LNCaP clone FGC (cell line): ENCODE measurements at regions not wholly inside any gene's neighbourhood (a gene's known extent, or its start where the extent isn't known, plus 50 kb on each side); places are given as distances from the start of the nearest gene placed in this dataset.
"Not testable (repeated sequence)": the region's sequence is repeated elsewhere in the genome, so short reads cannot be mapped to it uniquely, and the experiment has no call there.

Experiments used
- DNase-seq: peaks from one replicate; pipeline ENCODE4 v3.0.0-alpha.2; 2011; ENCODE audit warnings: low read depth
- H3K4me3 ChIP-seq: 2 replicates; pipeline ENCODE4 v1.5.1; 2011; ENCODE audit warnings: mild to moderate bottlenecking, low read depth, low read length, control low read depth
- CTCF ChIP-seq: IDR thresholded peaks from 2 replicates; pipeline ENCODE4 v1.5.1; 2012; ENCODE audit warnings: mild to moderate bottlenecking; ENCODE audit not compliant: control insufficient read depth, insufficient read depth; ENCODE audit errors: extremely low read depth

- no peak overlapping the region for H3K4me3 ChIP-seq
- TF ChIP-seq CTCF: no peak
- no peak for DNase-seq
Observed at GRCh38 chr1:169048043-169048442, 58.4 kb upstream of the ATP1B1 start.

DNA sequence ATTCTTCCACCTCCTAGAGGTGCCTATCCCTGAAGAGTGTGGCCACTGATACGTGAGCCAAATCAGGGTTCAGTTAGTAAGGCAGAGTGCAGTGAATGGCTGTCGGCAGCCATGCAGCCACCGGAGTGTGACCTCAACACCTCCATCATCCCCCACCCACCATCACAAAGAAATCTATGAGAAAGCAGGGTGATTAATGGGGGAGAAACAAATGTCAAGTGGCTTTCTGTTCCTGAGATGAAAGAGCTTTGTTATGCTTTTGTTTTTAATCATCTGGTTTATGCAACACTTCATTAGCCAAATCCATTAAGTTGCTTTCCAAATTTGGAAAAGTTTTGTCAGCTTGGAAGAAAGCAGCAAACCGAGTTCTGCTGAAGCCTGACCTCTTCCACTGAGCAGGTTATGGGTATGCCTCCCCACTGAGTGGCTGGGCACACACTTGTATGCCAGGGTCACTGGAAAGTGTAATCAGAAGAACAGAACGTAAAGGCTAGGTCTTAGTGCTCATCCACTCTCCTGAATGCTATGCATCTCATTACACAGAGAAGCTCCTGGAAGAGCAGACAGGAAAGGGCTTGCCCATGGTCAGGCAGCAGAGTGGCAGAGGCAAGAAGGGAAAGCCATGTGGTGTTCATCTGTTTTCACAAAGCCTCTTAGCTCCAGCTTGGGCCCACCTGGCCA, 57.1 kb upstream of the ATP1B1 start:
- TF ChIP-seq CTCF: no peak
- no peak overlapping the region for H3K4me3 ChIP-seq
- no peak for DNase-seq

DNA sequence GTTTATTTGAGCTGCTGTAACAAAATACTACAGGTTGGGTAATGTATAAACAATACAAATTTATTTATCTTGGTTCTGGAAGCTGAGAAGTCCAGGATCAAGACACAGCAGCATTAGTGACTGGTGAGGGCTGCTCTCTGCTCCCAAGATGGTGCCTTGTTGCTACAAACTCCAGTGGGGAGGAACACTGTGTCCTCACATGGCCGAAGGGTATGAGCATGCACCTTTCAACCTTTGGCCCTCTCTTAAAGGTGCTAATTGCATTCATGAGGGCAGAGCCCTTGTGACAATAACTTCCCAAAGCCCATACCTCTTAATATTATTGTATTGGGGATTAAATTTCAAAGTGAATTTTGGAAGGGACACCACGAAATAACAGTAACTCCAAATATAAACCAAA, 55.3 kb upstream of the ATP1B1 start:
- no peak for TF ChIP-seq CTCF
- no peak for DNase-seq
- no peak overlapping the region for H3K4me3 ChIP-seq

GRCh38 chr1:169052171-169052570, 54.3 kb upstream of the ATP1B1 start:
- not testable (repeated sequence) for H3K4me3 ChIP-seq, DNase-seq

GRCh38 chr1:169052727-169053126, 53.8 kb upstream of the ATP1B1 start:
- no peak for TF ChIP-seq CTCF
- DNase-seq: no peak
- H3K4me3 ChIP-seq: no peak overlapping the region

DNA sequence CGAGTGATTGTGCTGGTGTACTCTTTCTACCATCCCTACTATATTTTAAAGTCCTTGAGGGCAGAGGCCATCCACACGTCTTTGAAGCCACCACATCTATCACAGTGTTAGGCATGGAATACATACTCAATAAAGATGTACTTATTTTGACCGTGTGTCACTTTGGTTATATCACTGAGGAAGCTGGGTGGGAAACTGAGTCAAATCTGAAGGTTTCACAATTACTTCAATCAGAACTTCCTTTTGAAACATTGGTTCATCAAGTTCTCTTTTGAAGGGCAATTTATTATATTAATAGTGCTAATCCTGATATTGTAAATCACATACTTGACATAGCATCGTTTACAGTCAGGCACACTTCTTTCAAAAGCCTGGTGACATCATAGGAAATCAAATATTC, 53.3 kb upstream of the ATP1B1 start:
- TF ChIP-seq CTCF: no peak
- DNase-seq: no peak
- H3K4me3 ChIP-seq: no peak overlapping the region
